WTC11 (cell line): ENCODE measurements at regions not wholly inside any gene's neighbourhood (a gene's known extent, or its start where the extent isn't known, plus 50 kb on each side); places are given as distances from the start of the nearest gene placed in this dataset.

Experiments
- ATAC-seq: fragments of 200-7000 bp; cut with Tn5 transposase; 2 replicates; pipeline ENCODE4 v1.10.0; 2021; ENCODE audit warnings: mild to moderate bottlenecking, moderate library complexity
- CTCF ChIA-PET: fragments of 300-600 bp; sonication (Branson Sonifier 250); formaldehyde crosslinking; loops from one replicate; lab custom pipeline; 2021; ENCODE audit warnings: antibody characterized with exemption; lab: Charles Lee
- POLR2A ChIA-PET: fragments of 350-600 bp; sonication (Branson Sonifier 250); formaldehyde crosslinking; loops from one replicate; lab custom pipeline; 2021; ENCODE audit warnings: antibody characterized with exemption; lab: Charles Lee
- DNase-seq: peaks from one replicate; pipeline ENCODE4 v3.0.0; 2021; ENCODE audit warnings: low spot score
- H3K27ac Mint-ChIP-seq: 2 replicates; pipeline ENCODE4 v1.8.0; 2021; ENCODE audit warnings: mixed read lengths
- H3K27me3 Mint-ChIP-seq: 2 replicates; pipeline ENCODE4 v1.8.0; 2021; ENCODE audit warnings: low read depth, mild to moderate bottlenecking, moderate library complexity, mixed read lengths
- H3K36me3 Mint-ChIP-seq: 2 replicates; pipeline ENCODE4 v1.8.0; 2021; ENCODE audit warnings: mixed read lengths
- H3K4me1 Mint-ChIP-seq: 2 replicates; pipeline ENCODE4 v1.8.0; 2022; ENCODE audit warnings: mixed read lengths
- H3K4me3 Mint-ChIP-seq: 2 replicates; pipeline ENCODE4 v1.8.0; 2021; ENCODE audit warnings: mild to moderate bottlenecking, moderate library complexity, mixed read lengths
- H3K9me3 Mint-ChIP-seq: 2 replicates; pipeline ENCODE4 v1.8.0; 2021; ENCODE audit warnings: mixed read lengths
- IRF2 ChIP-seq: sonication (generic); formaldehyde crosslinking; IDR thresholded peaks from 2 replicates; pipeline ENCODE4 v1.8.0; 2022; ENCODE audit warnings: low read depth, missing genetic modification reagents, borderline replicate concordance
- JAZF1 ChIP-seq: fragments of 250-450 bp; sonication (Bioruptor Pico); IDR thresholded peaks from 2 replicates; pipeline ENCODE4 v1.9.0; 2021; ENCODE audit warnings: moderate library complexity, mild to moderate bottlenecking, inconsistent platforms
- RORB ChIP-seq: fragments of 250-450 bp; sonication (Bioruptor Pico); IDR thresholded peaks from 2 replicates; pipeline ENCODE4 v1.9.0; 2021; ENCODE audit warnings: mild to moderate bottlenecking
- TP53 ChIP-seq: sonication (generic); formaldehyde crosslinking; IDR thresholded peaks from 2 replicates; pipeline ENCODE4 v1.8.1; 2023; ENCODE audit warnings: mild to moderate bottlenecking, missing genetic modification reagents
- ZNF281 ChIP-seq: sonication (generic); formaldehyde crosslinking; IDR thresholded peaks from 2 replicates; pipeline ENCODE4 v1.8.0; 2023; ENCODE audit warnings: mild to moderate bottlenecking, missing genetic modification reagents
- TF ChIP-seq, protein P1 (sequence below): fragments of 250-450 bp; sonication (Bioruptor Pico); IDR thresholded peaks from 2 replicates; pipeline ENCODE4 v1.9.0; 2021; ENCODE audit warnings: mild to moderate bottlenecking
- TF ChIP-seq, protein P2 (sequence below): sonication (generic); formaldehyde crosslinking; IDR thresholded peaks from 2 replicates; pipeline ENCODE4 v1.8.1; 2023; ENCODE audit warnings: mild to moderate bottlenecking, missing genetic modification reagents
- TF ChIP-seq, protein P3 (sequence below): fragments of 200-600 bp; IDR thresholded peaks from 2 replicates; pipeline ENCODE4 v1.8.0; 2022; ENCODE audit warnings: antibody characterized with exemption

DNA sequence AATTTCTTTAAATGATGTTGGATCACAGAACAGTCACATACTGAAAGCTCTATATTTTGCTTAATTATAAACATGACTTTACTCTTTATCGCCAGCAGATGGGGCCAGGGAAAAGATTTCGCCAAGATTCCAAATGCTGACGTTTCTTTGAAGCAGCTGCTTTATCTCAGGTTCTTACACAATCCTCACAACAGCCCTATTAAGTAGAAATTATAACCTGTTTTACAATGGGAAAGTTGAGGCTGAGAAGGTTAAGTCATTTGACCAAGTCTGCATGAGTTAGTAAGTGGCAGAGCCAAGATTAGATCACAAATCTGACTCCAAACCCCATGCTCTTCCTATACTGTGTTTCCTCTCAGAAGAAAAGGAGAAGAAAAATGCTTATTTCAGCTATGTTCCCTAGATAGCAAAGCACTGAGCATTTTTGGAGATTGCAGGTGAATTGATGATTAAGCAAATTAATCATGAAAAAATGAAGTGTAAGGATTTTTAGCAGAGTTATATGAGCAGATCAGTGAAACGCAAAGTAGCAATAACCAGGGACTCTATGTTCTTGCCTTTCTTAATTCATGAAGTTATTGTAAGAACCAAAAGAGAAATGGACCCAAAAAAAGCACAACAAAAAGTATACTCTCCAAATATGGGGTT is 79.0 kb downstream of the AASDHPPT start:
- DNase-seq, result no peak
- POLR2A ChIA-PET, result no interaction called here
- peaks cover 7% of the 10 kb centered on the region for H3K36me3 Mint-ChIP-seq

GRCh38 chr11:106158406-106158805 is 80.9 kb downstream of the AASDHPPT start:
- Mint-ChIP-seq H3K4me1 (peaks cover 16% of the 10 kb centered on the region; the same call in 1 of the 2 replicates), H3K9me3 (peaks cover 34% of the 10 kb centered on the region), H3K4me3 (no peak overlapping the region), H3K27me3 (no peaks in the 10 kb centered on the region), H3K27ac (no peak overlapping the region)
- DNase-seq (no peak), ATAC-seq (no peak)
- POLR2A ChIA-PET, result no interaction called here
- TF ChIP-seq TP53 (no peak), IRF2 (CRISPR knock-in tag) (no peak)
- TF ChIP-seq, protein P1, sequence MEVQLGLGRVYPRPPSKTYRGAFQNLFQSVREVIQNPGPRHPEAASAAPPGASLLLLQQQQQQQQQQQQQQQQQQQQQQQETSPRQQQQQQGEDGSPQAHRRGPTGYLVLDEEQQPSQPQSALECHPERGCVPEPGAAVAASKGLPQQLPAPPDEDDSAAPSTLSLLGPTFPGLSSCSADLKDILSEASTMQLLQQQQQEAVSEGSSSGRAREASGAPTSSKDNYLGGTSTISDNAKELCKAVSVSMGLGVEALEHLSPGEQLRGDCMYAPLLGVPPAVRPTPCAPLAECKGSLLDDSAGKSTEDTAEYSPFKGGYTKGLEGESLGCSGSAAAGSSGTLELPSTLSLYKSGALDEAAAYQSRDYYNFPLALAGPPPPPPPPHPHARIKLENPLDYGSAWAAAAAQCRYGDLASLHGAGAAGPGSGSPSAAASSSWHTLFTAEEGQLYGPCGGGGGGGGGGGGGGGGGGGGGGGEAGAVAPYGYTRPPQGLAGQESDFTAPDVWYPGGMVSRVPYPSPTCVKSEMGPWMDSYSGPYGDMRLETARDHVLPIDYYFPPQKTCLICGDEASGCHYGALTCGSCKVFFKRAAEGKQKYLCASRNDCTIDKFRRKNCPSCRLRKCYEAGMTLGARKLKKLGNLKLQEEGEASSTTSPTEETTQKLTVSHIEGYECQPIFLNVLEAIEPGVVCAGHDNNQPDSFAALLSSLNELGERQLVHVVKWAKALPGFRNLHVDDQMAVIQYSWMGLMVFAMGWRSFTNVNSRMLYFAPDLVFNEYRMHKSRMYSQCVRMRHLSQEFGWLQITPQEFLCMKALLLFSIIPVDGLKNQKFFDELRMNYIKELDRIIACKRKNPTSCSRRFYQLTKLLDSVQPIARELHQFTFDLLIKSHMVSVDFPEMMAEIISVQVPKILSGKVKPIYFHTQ, result no peak
- TF ChIP-seq, all 79 proteins: peak for 0
- CTCF ChIA-PET, result no interaction called here
- H3K36me3 Mint-ChIP-seq, result peaks cover 20% of the 10 kb centered on the region

More for the DNA sequence above, 79.0 kb downstream of the AASDHPPT start:
- H3K27ac Mint-ChIP-seq, result no peak overlapping the region
- TF ChIP-seq, protein P2, sequence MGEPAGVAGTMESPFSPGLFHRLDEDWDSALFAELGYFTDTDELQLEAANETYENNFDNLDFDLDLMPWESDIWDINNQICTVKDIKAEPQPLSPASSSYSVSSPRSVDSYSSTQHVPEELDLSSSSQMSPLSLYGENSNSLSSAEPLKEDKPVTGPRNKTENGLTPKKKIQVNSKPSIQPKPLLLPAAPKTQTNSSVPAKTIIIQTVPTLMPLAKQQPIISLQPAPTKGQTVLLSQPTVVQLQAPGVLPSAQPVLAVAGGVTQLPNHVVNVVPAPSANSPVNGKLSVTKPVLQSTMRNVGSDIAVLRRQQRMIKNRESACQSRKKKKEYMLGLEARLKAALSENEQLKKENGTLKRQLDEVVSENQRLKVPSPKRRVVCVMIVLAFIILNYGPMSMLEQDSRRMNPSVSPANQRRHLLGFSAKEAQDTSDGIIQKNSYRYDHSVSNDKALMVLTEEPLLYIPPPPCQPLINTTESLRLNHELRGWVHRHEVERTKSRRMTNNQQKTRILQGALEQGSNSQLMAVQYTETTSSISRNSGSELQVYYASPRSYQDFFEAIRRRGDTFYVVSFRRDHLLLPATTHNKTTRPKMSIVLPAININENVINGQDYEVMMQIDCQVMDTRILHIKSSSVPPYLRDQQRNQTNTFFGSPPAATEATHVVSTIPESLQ (CRISPR knock-in tag), result no peak
- TF ChIP-seq, protein P3, sequence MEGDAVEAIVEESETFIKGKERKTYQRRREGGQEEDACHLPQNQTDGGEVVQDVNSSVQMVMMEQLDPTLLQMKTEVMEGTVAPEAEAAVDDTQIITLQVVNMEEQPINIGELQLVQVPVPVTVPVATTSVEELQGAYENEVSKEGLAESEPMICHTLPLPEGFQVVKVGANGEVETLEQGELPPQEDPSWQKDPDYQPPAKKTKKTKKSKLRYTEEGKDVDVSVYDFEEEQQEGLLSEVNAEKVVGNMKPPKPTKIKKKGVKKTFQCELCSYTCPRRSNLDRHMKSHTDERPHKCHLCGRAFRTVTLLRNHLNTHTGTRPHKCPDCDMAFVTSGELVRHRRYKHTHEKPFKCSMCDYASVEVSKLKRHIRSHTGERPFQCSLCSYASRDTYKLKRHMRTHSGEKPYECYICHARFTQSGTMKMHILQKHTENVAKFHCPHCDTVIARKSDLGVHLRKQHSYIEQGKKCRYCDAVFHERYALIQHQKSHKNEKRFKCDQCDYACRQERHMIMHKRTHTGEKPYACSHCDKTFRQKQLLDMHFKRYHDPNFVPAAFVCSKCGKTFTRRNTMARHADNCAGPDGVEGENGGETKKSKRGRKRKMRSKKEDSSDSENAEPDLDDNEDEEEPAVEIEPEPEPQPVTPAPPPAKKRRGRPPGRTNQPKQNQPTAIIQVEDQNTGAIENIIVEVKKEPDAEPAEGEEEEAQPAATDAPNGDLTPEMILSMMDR, result peak; percentile 31; the same call in 1 of the 2 replicates
- TF ChIP-seq, all 79 proteins: peak for 1
- Mint-ChIP-seq H3K27me3 (no peaks in the 10 kb centered on the region), H3K4me3 (no peak overlapping the region), H3K9me3 (peaks cover 14% of the 10 kb centered on the region), H3K4me1 (peaks cover 20% of the 10 kb centered on the region; the same call in 1 of the 2 replicates)
- CTCF ChIA-PET, result interaction anchor here (0.6 to 1.4 kb wide), 14 partner anchors 21 to 514 kb away, joined by 3 to 8 read pairs (median 3); partner anchors contain the start of gene KBTBD3
- peak; percentile 64 for ATAC-seq

- ATAC-seq, result no peak
- no peak for DNase-seq
- Mint-ChIP-seq H3K36me3 (peaks cover 23% of the 10 kb centered on the region), H3K4me1 (peaks cover 10% of the 10 kb centered on the region; the same call in 1 of the 2 replicates), H3K9me3 (peaks cover 39% of the 10 kb centered on the region), H3K4me3 (no peak overlapping the region), H3K27ac (no peak overlapping the region), H3K27me3 (no peaks in the 10 kb centered on the region)
- ChIA-PET POLR2A (interaction anchor here (0.6 kb wide), 1 partner anchor 195 kb away, joined by 3 read pairs; no protein-coding TSS in a partner anchor), CTCF (no interaction called here)
- TF ChIP-seq RORB (CRISPR knock-in tag) (no peak), JAZF1 (no peak), ZNF281 (CRISPR knock-in tag) (no peak)
Observed at GRCh38 chr11:106159836-106160235, 82.4 kb downstream of the AASDHPPT start.
